HEK293 (cell line): ENCODE measurements at regions not wholly inside any gene's neighbourhood (a gene's known extent, or its start where the extent isn't known, plus 50 kb on each side); places are given as distances from the start of the nearest gene placed in this dataset.

Experiments used
- CTCF ChIP-seq: fragments of 450-650 bp; formaldehyde crosslinking; IDR thresholded peaks from 2 replicates; pipeline ENCODE4 v1.5.1; 2016; ENCODE audit warnings: missing biosample characterization, missing genetic modification characterization
- HOXA7 ChIP-seq: sonication (generic); formaldehyde crosslinking; IDR thresholded peaks from 2 replicates; pipeline ENCODE4 v1.8.1; 2022; ENCODE audit warnings: missing genetic modification reagents, borderline replicate concordance
- KLF16 ChIP-seq: fragments of 450-650 bp; formaldehyde crosslinking; IDR thresholded peaks from 2 replicates; pipeline ENCODE4 v1.5.1; 2017; ENCODE audit warnings: missing biosample characterization, missing genetic modification characterization
- OVOL3 ChIP-seq: fragments of 450-650 bp; formaldehyde crosslinking; IDR thresholded peaks from 2 replicates; pipeline ENCODE4 v1.5.1; 2016; ENCODE audit warnings: missing biosample characterization, missing genetic modification characterization
- PBX3 ChIP-seq: sonication (generic); formaldehyde crosslinking; IDR thresholded peaks from 2 replicates; pipeline ENCODE4 v1.8.1; 2022; ENCODE audit warnings: mild to moderate bottlenecking, moderate library complexity, missing genetic modification reagents
- REST ChIP-seq: fragments of 450-650 bp; formaldehyde crosslinking; IDR thresholded peaks from 2 replicates; pipeline ENCODE4 v1.5.1; 2016; ENCODE audit warnings: missing biosample characterization, missing genetic modification characterization
- ZBTB8A ChIP-seq: fragments of 450-650 bp; formaldehyde crosslinking; IDR thresholded peaks from 2 replicates; pipeline ENCODE4 v1.5.1; 2016; ENCODE audit warnings: missing biosample characterization, missing genetic modification characterization
- ZNF488 ChIP-seq: fragments of 450-650 bp; formaldehyde crosslinking; IDR thresholded peaks from 2 replicates; pipeline ENCODE4 v1.5.1; 2016; ENCODE audit warnings: missing biosample characterization, missing genetic modification characterization
- ZNF707 ChIP-seq: fragments of 450-650 bp; formaldehyde crosslinking; IDR thresholded peaks from 2 replicates; pipeline ENCODE4 v1.5.1; 2016; ENCODE audit warnings: missing biosample characterization, missing genetic modification characterization
- ZNF792 ChIP-seq: fragments of 450-650 bp; formaldehyde crosslinking; IDR thresholded peaks from 2 replicates; pipeline ENCODE4 v1.5.1; 2016; ENCODE audit warnings: missing biosample characterization, missing genetic modification characterization

- no peak for TF ChIP-seq ZNF792 (tag by site-specific recombination)
- no peak for TF ChIP-seq ZBTB8A (tag by site-specific recombination)
- no peak for TF ChIP-seq REST (tag by site-specific recombination)
- TF ChIP-seq CTCF (tag by site-specific recombination), result no peak
- no peak for TF ChIP-seq KLF16 (tag by site-specific recombination)
- no peak for TF ChIP-seq PBX3 (CRISPR knock-in tag)
- TF ChIP-seq ZNF707 (tag by site-specific recombination), result no peak
- TF ChIP-seq HOXA7 (CRISPR knock-in tag), result no peak
- no peak for TF ChIP-seq ZNF488
- TF ChIP-seq OVOL3 (tag by site-specific recombination), result no peak
Measured at GRCh38 chr20:24199501-24199900, 210.9 kb upstream of the GGTLC1 start.
